Stimulated activated CD4-positive, alpha-beta T cell treated with anti-CD3 and anti-CD28 coated beads, Interleukin-4, amount 100 ng/mL, for 24 hours (primary cell): ENCODE measurements at regions not wholly inside any gene's neighbourhood (a gene's known extent, or its start where the extent isn't known, plus 50 kb on each side); places are given as distances from the start of the nearest gene placed in this dataset.

ENCODE experiments used
- DNase-seq: peaks from one replicate; pipeline ENCODE4 v3.0.0-alpha.2; 2020

- DNase-seq, result no peak
Measured at GRCh38 chr12:111102102-111102739, 181.8 kb upstream of the MYL2 start.

GRCh38 chr12:111101003-111101402 lies 180.6 kb upstream of the MYL2 start:
- DNase-seq, result no peak

GRCh38 chr12:111100554-111100953 lies 180.2 kb upstream of the MYL2 start:
- no peak for DNase-seq

- DNase-seq, result no peak
Measured at GRCh38 chr12:111100003-111100402, 179.6 kb upstream of the MYL2 start.

GRCh38 chr12:111099186-111099585 lies 178.8 kb upstream of the MYL2 start:
- no peak for DNase-seq

- DNase-seq, result no peak
Measured at GRCh38 chr12:111094157-111095010, 174.0 kb upstream of the MYL2 start.

GRCh38 chr12:111093428-111094142 lies 173.2 kb upstream of the MYL2 start:
- DNase-seq, result peak; percentile 15

GRCh38 chr12:111091051-111091450 lies 170.7 kb upstream of the MYL2 start:
- DNase-seq, result no peak

- DNase-seq, result no peak
Measured at GRCh38 chr12:111089616-111090015, 169.2 kb upstream of the MYL2 start.

- DNase-seq, result no peak
Measured at GRCh38 chr12:111088409-111088808, 168.0 kb upstream of the MYL2 start.

- DNase-seq, result no peak
Measured at GRCh38 chr12:111086947-111087700, 166.7 kb upstream of the MYL2 start.

- DNase-seq, result no peak
Measured at GRCh38 chr12:111085096-111085495, 164.7 kb upstream of the MYL2 start.

- no peak for DNase-seq
Measured at GRCh38 chr12:111084605-111085004, 164.2 kb upstream of the MYL2 start.

- no peak for DNase-seq
Measured at GRCh38 chr12:111084158-111084557, 163.8 kb upstream of the MYL2 start.

GRCh38 chr12:111081600-111081999 lies 161.2 kb upstream of the MYL2 start:
- DNase-seq, result no peak

GRCh38 chr12:111078731-111079130 lies 158.4 kb upstream of the MYL2 start:
- no peak for DNase-seq

- no peak for DNase-seq
Measured at GRCh38 chr12:111076611-111077451, 156.5 kb upstream of the MYL2 start.

GRCh38 chr12:111076199-111076598 lies 155.8 kb upstream of the MYL2 start:
- DNase-seq, result no peak

GRCh38 chr12:111074965-111075364 lies 154.6 kb upstream of the MYL2 start:
- DNase-seq, result no peak

- DNase-seq, result no peak
Measured at GRCh38 chr12:111074559-111074958, 154.2 kb upstream of the MYL2 start.

- DNase-seq, result no peak
Measured at GRCh38 chr12:111073370-111073769, 153.0 kb upstream of the MYL2 start.

GRCh38 chr12:111072299-111072698 lies 151.9 kb upstream of the MYL2 start:
- DNase-seq, result no peak
